Neuron (in vitro differentiated cells): ENCODE measurements at regions not wholly inside any gene's neighbourhood (a gene's known extent, or its start where the extent isn't known, plus 50 kb on each side); places are given as distances from the start of the nearest gene placed in this dataset.

Experiments
- H2AFZ ChIP-seq: one replicate; pipeline ENCODE4 v1.6.1; 2013; ENCODE audit warnings: low read depth, mild to moderate bottlenecking, inconsistent platforms, low read length, moderate library complexity
- H3K27me3 ChIP-seq: one replicate; pipeline ENCODE4 v1.6.1; 2013; ENCODE audit warnings: low read length; ENCODE audit not compliant: insufficient read depth
- H3K36me3 ChIP-seq: one replicate; pipeline ENCODE4 v1.6.1; 2013; ENCODE audit warnings: low read length; ENCODE audit not compliant: insufficient read depth
- H3K4me1 ChIP-seq: one replicate; pipeline ENCODE4 v1.6.1; 2013; ENCODE audit warnings: low read length; ENCODE audit not compliant: insufficient read depth
- H3K4me3 ChIP-seq: 2 replicates; pipeline ENCODE4 v1.5.1; 2013; ENCODE audit warnings: mild to moderate bottlenecking, low read length, moderate library complexity
- H3K9me3 ChIP-seq: one replicate; pipeline ENCODE4 v1.6.1; 2013; ENCODE audit warnings: low read length

DNA sequence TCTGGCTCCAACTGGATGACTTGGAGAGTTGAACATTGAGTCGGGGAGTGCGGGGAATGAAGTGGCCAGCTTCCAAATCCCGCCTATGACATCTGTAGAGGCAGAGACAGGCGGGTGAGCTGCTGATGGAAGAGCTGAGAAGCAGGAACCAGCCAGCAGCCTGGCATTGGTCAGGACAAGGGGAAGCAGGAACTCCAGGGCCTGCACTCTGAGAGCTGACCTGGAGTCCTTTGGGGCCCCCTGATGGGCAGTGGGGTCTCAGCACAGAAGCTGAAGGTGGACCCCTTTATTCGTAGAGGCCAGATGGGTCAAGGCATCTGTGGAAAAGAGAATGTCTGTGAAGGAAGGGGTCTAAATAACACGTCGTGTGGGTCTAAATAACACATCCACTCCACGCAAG, 57.0 kb downstream of the SEC61G start:
- Histone ChIP-seq H3K36me3 (no peaks in the 10 kb centered on the region), H3K4me1 (peaks cover 3% of the 10 kb centered on the region), H3K27me3 (no peaks in the 10 kb centered on the region), H3K9me3 (no peaks in the 10 kb centered on the region), H3K4me3 (no peak overlapping the region), H2AFZ (no peak overlapping the region)

DNA sequence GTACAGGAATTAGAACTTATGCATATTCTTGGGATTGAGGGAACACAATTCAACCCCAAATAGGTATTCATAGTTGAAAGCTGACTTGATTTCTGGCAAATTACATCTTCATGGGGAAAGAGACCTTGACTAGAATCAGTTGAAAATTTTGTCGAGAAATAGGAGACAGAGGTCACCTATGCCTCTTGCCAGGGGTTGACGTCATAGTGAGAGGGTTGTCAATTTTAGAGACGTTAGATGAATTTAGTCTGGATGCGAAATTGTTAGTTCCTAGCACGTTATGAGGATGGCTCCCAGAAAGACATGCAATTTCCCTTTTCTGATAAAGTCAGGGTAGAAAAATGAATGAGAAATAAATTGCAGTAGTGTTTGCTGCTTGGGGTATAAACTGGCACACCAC, 59.3 kb downstream of the SEC61G start:
- H3K9me3 ChIP-seq = no peaks in the 10 kb centered on the region
- H3K4me3 ChIP-seq = no peak overlapping the region
- H3K4me1 ChIP-seq = no peaks in the 10 kb centered on the region
- H2AFZ ChIP-seq = no peak overlapping the region
- H3K27me3 ChIP-seq = no peaks in the 10 kb centered on the region
- no peaks in the 10 kb centered on the region for H3K36me3 ChIP-seq

DNA sequence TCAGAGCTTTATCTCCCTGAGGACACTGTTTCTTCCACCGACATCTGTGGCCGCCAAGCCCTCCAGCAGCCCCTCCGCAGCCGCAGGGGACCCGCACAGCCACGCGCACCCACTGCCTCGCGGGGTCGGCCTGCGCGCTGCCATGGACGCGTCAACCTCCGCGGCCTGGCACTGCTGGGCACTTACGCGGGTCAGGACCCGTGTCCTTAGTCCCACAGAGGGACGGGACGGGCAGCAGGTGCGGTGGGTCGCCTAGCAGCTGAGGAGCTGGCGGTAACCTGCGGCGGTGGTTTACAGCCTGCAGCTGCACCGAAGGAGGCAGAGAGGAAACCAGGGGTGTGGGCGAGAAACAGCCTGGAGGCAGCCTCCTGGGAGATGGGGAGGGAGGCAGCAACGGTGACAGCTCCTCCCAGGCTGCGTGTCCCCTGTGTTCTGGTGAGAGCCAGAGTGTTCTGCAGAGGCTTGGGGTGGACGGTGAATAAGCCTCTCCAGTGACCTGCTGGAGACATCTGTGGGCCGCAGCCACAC, 61.3 kb downstream of the SEC61G start:
- Histone ChIP-seq H3K4me3 (no peak overlapping the region), H2AFZ (no peak overlapping the region), H3K27me3 (no peaks in the 10 kb centered on the region), H3K36me3 (no peaks in the 10 kb centered on the region), H3K9me3 (no peaks in the 10 kb centered on the region), H3K4me1 (no peaks in the 10 kb centered on the region)

DNA sequence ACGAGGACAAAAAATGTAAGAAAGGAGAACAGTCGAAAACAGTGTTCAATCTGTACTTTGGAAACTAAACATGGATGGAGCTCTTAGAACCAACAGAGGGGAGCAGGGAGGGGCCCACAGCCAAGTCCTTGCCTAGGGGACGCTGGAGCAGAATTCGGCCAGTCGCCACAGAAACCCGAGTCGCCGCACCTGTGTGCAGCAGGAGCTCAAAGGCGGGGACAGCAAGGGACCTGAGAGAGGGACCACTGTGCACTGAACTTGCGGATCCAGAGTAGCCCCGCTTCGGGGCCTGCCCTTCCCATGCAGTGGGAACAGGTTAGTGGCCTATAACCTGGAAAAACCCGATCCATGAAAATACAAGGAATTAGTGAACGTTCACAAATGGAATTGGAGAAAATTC, 68.1 kb downstream of the SEC61G start:
- H3K36me3 ChIP-seq = no peaks in the 10 kb centered on the region
- H3K27me3 ChIP-seq = peaks cover 2% of the 10 kb centered on the region
- no peaks in the 10 kb centered on the region for H3K4me1 ChIP-seq
- no peak overlapping the region for H2AFZ ChIP-seq
- no peak overlapping the region for H3K4me3 ChIP-seq
- no peaks in the 10 kb centered on the region for H3K9me3 ChIP-seq

DNA sequence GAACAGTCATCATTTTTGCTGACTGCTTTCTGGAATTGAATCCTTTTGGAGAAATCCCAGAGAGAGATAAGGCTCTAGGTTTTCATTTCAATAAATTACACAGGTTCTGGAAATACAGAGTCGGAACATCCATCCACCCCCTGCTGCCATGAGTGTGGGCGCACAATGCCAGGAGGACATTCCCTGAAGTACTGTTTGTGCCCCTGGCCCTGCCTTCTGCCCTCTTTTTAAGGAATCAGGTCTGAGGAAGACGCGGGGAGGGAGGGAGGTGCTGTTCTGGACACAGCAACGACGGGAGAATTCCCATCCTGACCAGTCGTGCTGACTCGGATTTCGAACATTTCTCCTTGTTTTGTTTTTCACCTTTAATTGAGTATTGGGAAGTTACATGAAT, 69.0 kb downstream of the SEC61G start:
- Histone ChIP-seq H3K4me1 (no peaks in the 10 kb centered on the region), H3K27me3 (peaks cover 2% of the 10 kb centered on the region), H3K36me3 (no peaks in the 10 kb centered on the region), H3K9me3 (no peaks in the 10 kb centered on the region), H2AFZ (no peak overlapping the region), H3K4me3 (no peak overlapping the region)

DNA sequence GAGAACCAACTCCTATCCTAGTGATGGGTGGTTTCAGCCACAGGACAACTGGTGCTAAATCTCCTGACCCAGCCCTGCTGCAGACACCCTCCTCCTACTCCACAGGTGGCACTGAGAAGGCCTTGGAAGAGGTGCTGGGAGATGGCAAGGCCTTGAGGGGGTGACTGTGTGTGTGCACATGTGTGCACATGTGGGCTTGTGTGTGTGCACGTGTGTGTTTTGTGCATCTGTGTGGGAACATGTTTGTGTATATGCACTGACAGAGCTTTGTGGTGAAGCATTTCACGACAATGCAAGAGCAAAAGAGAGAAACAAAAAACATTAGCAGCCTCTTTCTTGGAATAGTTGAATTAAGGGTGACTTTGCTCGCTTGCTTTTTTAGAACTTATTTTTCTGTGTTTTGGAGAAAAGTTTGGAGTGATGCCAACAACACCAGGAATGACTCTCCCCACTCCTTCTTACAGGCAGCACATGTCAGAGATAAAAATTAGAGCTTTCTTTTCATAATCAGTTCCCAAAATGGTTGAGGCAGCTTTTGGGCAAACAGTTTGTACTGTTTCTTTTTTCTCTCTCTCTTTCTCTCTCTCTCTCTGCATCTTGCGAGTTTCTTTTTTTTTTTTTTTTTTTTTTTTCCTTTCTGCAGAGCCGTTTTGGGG, 69.5 kb downstream of the SEC61G start:
- H2AFZ ChIP-seq = no peak overlapping the region
- no peak overlapping the region for H3K4me3 ChIP-seq
- no peaks in the 10 kb centered on the region for H3K9me3 ChIP-seq
- H3K36me3 ChIP-seq = no peaks in the 10 kb centered on the region
- H3K4me1 ChIP-seq = no peaks in the 10 kb centered on the region
- peaks cover 2% of the 10 kb centered on the region for H3K27me3 ChIP-seq

DNA sequence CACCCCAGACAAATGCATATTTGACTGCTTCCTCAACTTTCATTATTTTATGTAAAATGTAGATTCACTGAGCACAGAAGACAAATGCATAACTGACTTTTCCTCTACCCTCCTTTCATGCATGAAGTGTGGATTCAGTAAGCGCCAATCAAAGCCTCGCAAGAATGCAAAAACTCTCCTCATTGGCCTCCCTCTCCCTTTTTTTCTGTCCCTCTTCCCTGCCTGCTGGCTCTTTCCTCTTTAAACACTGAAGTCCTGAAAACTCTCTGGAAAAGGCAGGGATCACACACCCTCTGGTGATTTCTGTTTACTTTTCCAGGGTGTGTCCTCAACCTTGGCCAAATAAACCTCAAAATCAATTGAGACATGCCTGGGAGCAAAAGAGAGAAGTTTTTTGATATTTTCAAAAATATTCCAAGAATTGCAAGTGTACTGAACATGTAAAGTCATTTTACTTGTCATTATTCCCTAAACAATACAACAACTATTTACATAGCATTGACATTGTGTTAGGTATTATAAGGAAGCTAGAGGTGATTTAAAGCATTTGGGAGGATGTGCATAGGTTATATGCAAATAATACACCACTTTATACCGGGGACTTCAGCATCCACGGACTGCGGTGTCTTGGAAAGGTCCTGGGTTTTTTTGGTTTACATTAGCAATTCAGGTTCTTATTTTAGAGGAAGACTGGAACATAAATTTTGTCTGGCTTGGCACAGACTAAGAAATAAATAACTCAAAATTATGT, 71.4 kb downstream of the SEC61G start:
- H3K4me1 ChIP-seq = no peaks in the 10 kb centered on the region

DNA sequence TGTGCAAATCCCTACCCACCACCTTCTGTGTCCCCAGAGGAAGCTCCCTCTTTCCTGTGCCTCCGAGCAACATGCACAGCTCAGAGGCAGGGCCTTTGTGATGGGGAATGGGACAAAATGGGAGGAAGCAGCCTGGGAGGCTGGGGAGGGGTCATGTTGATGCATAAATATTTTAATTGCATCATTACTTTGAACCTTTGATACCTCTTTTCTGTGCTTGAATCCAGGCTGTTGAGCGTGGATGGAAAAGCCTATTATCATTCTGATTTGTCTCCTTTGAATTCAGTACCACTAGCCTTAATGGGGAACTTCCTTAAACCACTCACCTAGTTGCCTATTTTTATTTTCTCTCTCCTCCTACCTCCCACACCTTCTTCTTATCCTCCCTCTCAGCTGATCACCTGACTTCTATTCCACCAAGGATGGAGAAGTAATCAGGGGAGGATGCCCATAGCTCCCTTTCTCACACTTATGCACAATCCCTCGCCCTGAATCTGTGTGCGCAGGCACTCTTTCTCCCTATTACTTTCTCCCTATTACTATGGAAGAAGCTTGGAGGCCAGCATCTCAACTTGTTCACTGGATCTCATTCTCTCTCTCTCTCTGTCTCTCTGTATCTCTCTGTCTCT, 78.5 kb downstream of the SEC61G start:
- Histone ChIP-seq H3K36me3 (no peaks in the 10 kb centered on the region), H3K27me3 (no peaks in the 10 kb centered on the region), H2AFZ (no peak overlapping the region), H3K4me3 (no peak overlapping the region), H3K9me3 (no peaks in the 10 kb centered on the region), H3K4me1 (no peaks in the 10 kb centered on the region)

More for the DNA sequence above, 71.4 kb downstream of the SEC61G start:
- Histone ChIP-seq H2AFZ (no peak overlapping the region), H3K36me3 (no peaks in the 10 kb centered on the region), H3K9me3 (no peaks in the 10 kb centered on the region), H3K27me3 (peaks cover 2% of the 10 kb centered on the region), H3K4me3 (no peak overlapping the region)

DNA sequence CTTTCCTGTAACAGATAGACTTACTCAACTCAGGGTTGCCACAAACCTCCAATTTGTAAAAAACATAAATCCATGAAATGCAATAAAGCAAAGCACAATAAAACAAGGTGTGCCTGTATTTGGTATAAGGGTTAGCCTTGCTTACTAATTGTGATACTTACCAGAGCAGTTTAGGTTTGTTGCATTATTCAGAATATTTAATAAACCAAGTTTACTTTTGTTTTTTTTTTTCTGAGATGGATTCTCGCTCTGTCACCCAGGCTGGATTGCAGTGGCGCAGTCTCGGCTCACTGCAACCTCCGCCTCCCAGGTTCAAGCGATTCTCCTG, 79.6 kb downstream of the SEC61G start:
- no peaks in the 10 kb centered on the region for H3K36me3 ChIP-seq
- no peaks in the 10 kb centered on the region for H3K9me3 ChIP-seq
- H2AFZ ChIP-seq = no peak overlapping the region
- H3K27me3 ChIP-seq = no peaks in the 10 kb centered on the region
- H3K4me3 ChIP-seq = no peak overlapping the region
- no peaks in the 10 kb centered on the region for H3K4me1 ChIP-seq

DNA sequence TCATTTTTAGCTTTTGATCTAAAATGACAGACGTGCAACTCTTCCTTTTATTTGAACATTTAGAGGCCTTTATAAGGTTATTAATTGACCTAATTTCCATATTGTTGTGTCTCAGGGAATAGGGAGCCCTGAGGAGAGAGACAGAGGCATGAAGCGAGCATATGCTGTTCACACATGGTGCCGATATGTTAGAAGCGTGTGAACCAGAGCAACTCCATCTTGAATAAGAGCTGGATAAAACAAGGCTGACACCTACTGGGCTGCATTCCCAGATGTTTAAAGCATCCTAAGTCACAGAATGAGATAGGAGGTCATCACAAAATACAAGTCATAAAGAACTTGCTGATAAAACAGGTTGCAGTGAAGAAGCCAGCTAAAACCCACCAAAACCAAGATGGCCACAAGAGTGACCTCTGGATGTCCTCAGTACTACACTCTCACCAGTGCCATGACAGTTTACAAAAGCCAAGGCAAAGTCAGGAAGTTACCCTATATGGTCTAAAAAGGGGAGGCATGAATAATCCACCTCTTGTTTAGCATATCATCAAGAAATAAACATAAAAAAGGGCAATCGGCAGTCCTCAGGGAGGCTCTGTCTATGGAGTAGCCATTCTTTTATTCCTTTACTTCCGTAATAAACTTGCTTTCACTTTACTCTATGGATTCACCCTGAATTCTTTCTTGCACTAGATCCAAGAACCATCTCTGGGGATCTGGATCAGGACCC, 80.1 kb downstream of the SEC61G start:
- Histone ChIP-seq H3K36me3 (no peaks in the 10 kb centered on the region), H3K4me3 (no peak overlapping the region), H3K4me1 (no peaks in the 10 kb centered on the region), H3K27me3 (no peaks in the 10 kb centered on the region), H3K9me3 (no peaks in the 10 kb centered on the region), H2AFZ (no peak overlapping the region)

DNA sequence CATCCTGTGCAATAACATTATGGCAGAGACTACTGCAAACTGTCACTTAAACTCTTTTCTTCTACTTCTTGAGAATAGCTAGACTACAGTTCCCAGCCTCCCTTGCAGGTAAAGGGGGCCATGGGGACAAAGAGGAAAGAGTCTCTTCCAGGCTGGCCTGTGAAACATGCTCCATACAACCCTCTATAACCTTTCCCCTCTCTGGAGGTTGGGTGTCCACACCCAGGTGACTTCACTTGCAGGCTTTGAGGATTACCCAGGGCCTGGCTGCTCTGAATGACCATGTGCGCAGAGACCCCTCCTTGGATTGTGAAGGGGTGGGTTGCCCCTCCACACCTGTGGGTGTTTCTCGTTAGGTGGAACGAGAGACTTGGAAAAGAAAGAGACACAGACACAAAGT, 84.1 kb downstream of the SEC61G start:
- no peaks in the 10 kb centered on the region for H3K4me1 ChIP-seq
- H2AFZ ChIP-seq = no peak overlapping the region

DNA sequence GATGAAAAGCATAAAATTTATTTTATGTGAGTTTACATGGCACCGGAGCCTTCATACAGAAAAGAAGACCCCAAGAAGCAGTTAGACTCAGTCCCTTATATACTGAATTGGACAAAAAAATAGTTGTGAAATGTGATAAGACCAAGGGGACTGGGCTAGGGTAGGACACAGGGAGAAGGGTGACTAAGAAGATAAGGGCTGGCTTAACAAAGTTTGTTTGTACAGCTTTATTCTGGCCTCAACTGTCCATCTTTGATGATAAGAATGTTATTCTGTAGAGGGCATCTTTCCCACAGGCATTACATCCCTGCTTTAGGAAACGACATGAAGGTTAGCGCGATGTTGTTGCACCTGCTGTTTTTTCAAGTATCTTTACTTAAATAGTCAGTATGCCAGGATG, 86.5 kb downstream of the SEC61G start:
- H3K4me3 ChIP-seq = no peak overlapping the region
- H2AFZ ChIP-seq = no peak overlapping the region
- H3K4me1 ChIP-seq = no peaks in the 10 kb centered on the region
- H3K36me3 ChIP-seq = no peaks in the 10 kb centered on the region
- H3K27me3 ChIP-seq = no peaks in the 10 kb centered on the region
- H3K9me3 ChIP-seq = no peaks in the 10 kb centered on the region

More for the DNA sequence above, 84.1 kb downstream of the SEC61G start:
- no peaks in the 10 kb centered on the region for H3K9me3 ChIP-seq
- no peaks in the 10 kb centered on the region for H3K36me3 ChIP-seq
- no peaks in the 10 kb centered on the region for H3K27me3 ChIP-seq
- H3K4me3 ChIP-seq = no peak overlapping the region
